OCI-LY3 (cell line): ENCODE measurements at regions not wholly inside any gene's neighbourhood (a gene's known extent, or its start where the extent isn't known, plus 50 kb on each side); places are given as distances from the start of the nearest gene placed in this dataset.

ENCODE experiments used
- H2AFZ ChIP-seq: fragments of 200-600, 300-600 bp; shearing (Covaris generic); 2 replicates; pipeline ENCODE4 v1.6.0; 2014; ENCODE audit warnings: antibody characterized with exemption, low read depth, low read length
- H3K27ac ChIP-seq: fragments of 200-600, 300-600 bp; sonication (generic); 2 replicates; pipeline ENCODE4 v1.5.1; 2014; ENCODE audit warnings: mild to moderate bottlenecking, low read length, moderate library complexity, mixed read lengths
- H3K27me3 ChIP-seq: fragments of 200-600, 300-600 bp; sonication (generic); 2 replicates; pipeline ENCODE4 v1.6.1; 2014; ENCODE audit warnings: low read depth, low read length, mixed read lengths
- H3K36me3 ChIP-seq: fragments of 200-600, 300-600 bp; sonication (generic); replicated peaks from 2 replicates; pipeline ENCODE3; 2014; ENCODE audit warnings: low read depth, low read length, mixed read lengths
- H3K4me1 ChIP-seq: fragments of 300-600, 200-600 bp; sonication (generic); 2 replicates; pipeline ENCODE4 v1.6.1; 2014; ENCODE audit warnings: low read length, mixed read lengths
- H3K4me2 ChIP-seq: fragments of 200-600, 300-600 bp; sonication (generic); 2 replicates; pipeline ENCODE4 v1.6.1; 2014; ENCODE audit warnings: low read length, mixed read lengths
- H3K4me3 ChIP-seq: fragments of 300-600, 200-600 bp; sonication (generic); 2 replicates; pipeline ENCODE4 v1.5.1; 2014; ENCODE audit warnings: antibody characterized with exemption, mild to moderate bottlenecking, low read length, moderate library complexity
- H3K79me2 ChIP-seq: fragments of 300-600, 200-600 bp; shearing (Covaris generic); 2 replicates; pipeline ENCODE4 v1.6.1; 2014; ENCODE audit warnings: mild to moderate bottlenecking, low read length, mixed read lengths
- H3K9ac ChIP-seq: fragments of 300-600, 200-600 bp; shearing (Covaris generic); 2 replicates; pipeline ENCODE4 v1.6.0; 2014; ENCODE audit warnings: mild to moderate bottlenecking, low read length, moderate library complexity
- H3K9me3 ChIP-seq: fragments of 200-600, 300-600 bp; shearing (Covaris generic); 2 replicates; pipeline ENCODE4 v1.6.1; 2014; ENCODE audit warnings: low read length, mixed read lengths; ENCODE audit not compliant: insufficient read depth
- H4K20me1 ChIP-seq: fragments of 200-600, 300-600 bp; sonication (generic); 2 replicates; pipeline ENCODE4 v1.6.1; 2016; ENCODE audit warnings: low read length, mixed read lengths; ENCODE audit not compliant: insufficient read depth
- CTCF ChIP-seq: fragments of 200-600, 300-600 bp; sonication (generic); IDR thresholded peaks from 2 replicates; pipeline ENCODE4 v1.5.1; 2014; ENCODE audit warnings: antibody characterized with exemption, low read length, low read depth
- EZH2phosphoT487 ChIP-seq: fragments of 200-600 bp; shearing (Covaris generic); IDR thresholded peaks from 2 replicates; pipeline ENCODE4 v1.6.1; 2018; ENCODE audit warnings: antibody characterized with exemption, mixed run types, low read depth

- Histone ChIP-seq H3K9me3 (no peaks in the 10 kb centered on the region), H3K27me3 (no peaks in the 10 kb centered on the region), H4K20me1 (no peaks in the 10 kb centered on the region), H2AFZ (no peak overlapping the region), H3K9ac (no peak overlapping the region), H3K4me2 (no peak overlapping the region), H3K4me1 (peaks cover 38% of the 10 kb centered on the region), H3K36me3 (no peaks in the 10 kb centered on the region), H3K27ac (no peak overlapping the region), H3K4me3 (no peak overlapping the region), H3K79me2 (no peaks in the 10 kb centered on the region)
- TF ChIP-seq CTCF = no peak
- TF ChIP-seq EZH2phosphoT487 = no peak
Observed at GRCh38 chr3:5948084-5948483, 760.6 kb downstream of the EDEM1 start.

- Histone ChIP-seq H3K4me2 (no peak overlapping the region), H3K9ac (no peak overlapping the region), H4K20me1 (no peaks in the 10 kb centered on the region), H3K36me3 (no peaks in the 10 kb centered on the region), H3K79me2 (no peaks in the 10 kb centered on the region), H3K9me3 (no peaks in the 10 kb centered on the region), H2AFZ (no peak overlapping the region), H3K4me3 (no peak overlapping the region), H3K4me1 (peaks cover 45% of the 10 kb centered on the region), H3K27ac (no peak overlapping the region), H3K27me3 (no peaks in the 10 kb centered on the region)
- TF ChIP-seq EZH2phosphoT487 (no peak), CTCF (no peak)
Observed at GRCh38 chr3:5951026-5951425, 763.5 kb downstream of the EDEM1 start.

- TF ChIP-seq EZH2phosphoT487 = no peak
- no peak for TF ChIP-seq CTCF
- no peak overlapping the region for H3K27ac ChIP-seq
- H3K9ac ChIP-seq = no peak overlapping the region
- H3K4me3 ChIP-seq = no peak overlapping the region
- no peaks in the 10 kb centered on the region for H3K9me3 ChIP-seq
- no peak overlapping the region for H3K4me2 ChIP-seq
- H3K36me3 ChIP-seq = no peaks in the 10 kb centered on the region
- peaks cover 34% of the 10 kb centered on the region for H3K4me1 ChIP-seq
- no peak overlapping the region for H2AFZ ChIP-seq
- H3K27me3 ChIP-seq = no peaks in the 10 kb centered on the region
- H3K79me2 ChIP-seq = no peaks in the 10 kb centered on the region
- no peaks in the 10 kb centered on the region for H4K20me1 ChIP-seq
Observed at GRCh38 chr3:5972586-5972985, 785.1 kb downstream of the EDEM1 start.

GRCh38 chr3:5974630-5975322, 787.3 kb downstream of the EDEM1 start:
- Histone ChIP-seq H3K9me3 (no peaks in the 10 kb centered on the region), H3K27ac (peak overlapping the region; percentile 77), H3K36me3 (no peaks in the 10 kb centered on the region), H2AFZ (peak overlapping the region; percentile 21; the same call in 1 of the 2 replicates), H3K4me1 (peaks cover 34% of the 10 kb centered on the region), H3K9ac (peak overlapping the region; percentile 27; the same call in 1 of the 2 replicates), H3K4me3 (peak overlapping the region; percentile 51), H3K79me2 (no peaks in the 10 kb centered on the region), H3K27me3 (no peaks in the 10 kb centered on the region), H3K4me2 (peak overlapping the region; percentile 59), H4K20me1 (no peaks in the 10 kb centered on the region)
- TF ChIP-seq CTCF (no peak), EZH2phosphoT487 (no peak)
